PC-3 (cell line): ENCODE measurements at regions not wholly inside any gene's neighbourhood (a gene's known extent, or its start where the extent isn't known, plus 50 kb on each side); places are given as distances from the start of the nearest gene placed in this dataset.

Source experiments
- ATAC-seq: fragments of 200-7000 bp; cut with Tn5 transposase; 2 replicates; pipeline ENCODE4 v1.9.1; 2020; ENCODE audit warnings: mild to moderate bottlenecking, moderate library complexity
- BruUV-seq: library from RNA; stranded (reverse); fragments of 400-500 nt; replicated peaks from 2 replicates; lab custom pipeline; 2021; lab: Mats Ljungman, UMichigan
- CTCF ChIA-PET: fragments of 300-600 bp; sonication (Branson Sonifier 250); formaldehyde crosslinking; loops from one replicate; lab custom pipeline; 2022; ENCODE audit warnings: antibody characterized with exemption; lab: Charles Lee
- POLR2A ChIA-PET: fragments of 300-600 bp; sonication (Branson Sonifier 250); formaldehyde crosslinking; loops from one replicate; lab custom pipeline; 2022; ENCODE audit warnings: antibody characterized with exemption; ENCODE audit not compliant: unreplicated experiment; lab: Charles Lee
- DNase-seq: peaks from one replicate; pipeline ENCODE4 v3.0.0-alpha.2; 2015
- H2AFZ ChIP-seq: fragments of 300-600 bp; sonication (generic); 2 replicates; pipeline ENCODE4 v1.6.0; 2016; ENCODE audit warnings: antibody characterized with exemption, low read length
- H3F3A ChIP-seq: fragments of 300-600 bp; sonication (generic); one replicate; pipeline ENCODE4 v1.6.0; 2017; ENCODE audit warnings: antibody characterized with exemption, low read length, control low read depth, mild to moderate bottlenecking; ENCODE audit not compliant: unreplicated experiment
- H3K27ac ChIP-seq: fragments of 300-600 bp; sonication (generic); 2 replicates; pipeline ENCODE4 v1.5.1; 2016; ENCODE audit warnings: mild to moderate bottlenecking, low read length
- H3K27me3 ChIP-seq: fragments of 300-600 bp; sonication (generic); 2 replicates; pipeline ENCODE4 v1.6.1; 2016; ENCODE audit warnings: low read length, mixed read lengths
- H3K36me3 ChIP-seq: fragments of 300-600 bp; sonication (generic); 2 replicates; pipeline ENCODE4 v1.6.1; 2016; ENCODE audit warnings: low read depth, mixed run types, low read length, mixed read lengths
- H3K4me1 ChIP-seq: fragments of 300-600 bp; sonication (generic); 2 replicates; pipeline ENCODE4 v1.5.1; 2016; ENCODE audit warnings: low read length; ENCODE audit not compliant: insufficient read depth
- H3K4me2 ChIP-seq: fragments of 300-600 bp; sonication (generic); 2 replicates; pipeline ENCODE4 v1.6.0; 2016; ENCODE audit warnings: low read length
- H3K4me3 ChIP-seq: fragments of 300-600 bp; sonication (generic); 2 replicates; pipeline ENCODE4 v1.5.1; 2016; ENCODE audit warnings: mild to moderate bottlenecking, low read length, mixed read lengths
- H3K79me2 ChIP-seq: fragments of 300-600 bp; sonication (generic); 2 replicates; pipeline ENCODE4 v1.6.1; 2017; ENCODE audit warnings: low read length, mixed read lengths
- H3K9ac ChIP-seq: fragments of 300-600 bp; sonication (generic); 2 replicates; pipeline ENCODE4 v1.6.0; 2016; ENCODE audit warnings: mild to moderate bottlenecking, low read length
- H3K9me2 ChIP-seq: fragments of 300-600 bp; sonication (generic); replicated peaks from 2 replicates; pipeline ENCODE4 v1.6.1; 2016; ENCODE audit warnings: mixed run types, low read length, mixed read lengths
- H3K9me3 ChIP-seq: fragments of 300-600 bp; sonication (generic); 2 replicates; pipeline ENCODE4 v1.6.1; 2016; ENCODE audit warnings: low read length, mixed read lengths
- H4K20me1 ChIP-seq: fragments of 300-600 bp; sonication (generic); 2 replicates; pipeline ENCODE4 v1.6.1; 2016; ENCODE audit warnings: low read length, mixed read lengths
- EZH2 ChIP-seq: fragments of 300-600 bp; sonication (generic); IDR thresholded peaks from one replicate; pipeline ENCODE4 v1.6.1; 2017; ENCODE audit warnings: antibody characterized with exemption, mild to moderate bottlenecking, low read length; ENCODE audit not compliant: unreplicated experiment
- EZH2phosphoT487 ChIP-seq: fragments of 300-600 bp; sonication (generic); IDR thresholded peaks from 2 replicates; pipeline ENCODE4 v1.6.1; 2018; ENCODE audit warnings: mild to moderate bottlenecking, antibody characterized with exemption, low read length, borderline replicate concordance
- intact Hi-C: fragments of 100-400 bp; cut with micrococcal nuclease; formaldehyde crosslinking; loops from 2 replicates; pipeline ENCODE4 v1.9.0; 2023
- TF ChIP-seq, protein P1 (sequence below): fragments of 300-600 bp; sonication (generic); conservative IDR thresholded peaks from 2 replicates; pipeline ENCODE4 v1.5.1; 2017; ENCODE audit warnings: antibody characterized with exemption, low read depth, mild to moderate bottlenecking, low read length

DNA sequence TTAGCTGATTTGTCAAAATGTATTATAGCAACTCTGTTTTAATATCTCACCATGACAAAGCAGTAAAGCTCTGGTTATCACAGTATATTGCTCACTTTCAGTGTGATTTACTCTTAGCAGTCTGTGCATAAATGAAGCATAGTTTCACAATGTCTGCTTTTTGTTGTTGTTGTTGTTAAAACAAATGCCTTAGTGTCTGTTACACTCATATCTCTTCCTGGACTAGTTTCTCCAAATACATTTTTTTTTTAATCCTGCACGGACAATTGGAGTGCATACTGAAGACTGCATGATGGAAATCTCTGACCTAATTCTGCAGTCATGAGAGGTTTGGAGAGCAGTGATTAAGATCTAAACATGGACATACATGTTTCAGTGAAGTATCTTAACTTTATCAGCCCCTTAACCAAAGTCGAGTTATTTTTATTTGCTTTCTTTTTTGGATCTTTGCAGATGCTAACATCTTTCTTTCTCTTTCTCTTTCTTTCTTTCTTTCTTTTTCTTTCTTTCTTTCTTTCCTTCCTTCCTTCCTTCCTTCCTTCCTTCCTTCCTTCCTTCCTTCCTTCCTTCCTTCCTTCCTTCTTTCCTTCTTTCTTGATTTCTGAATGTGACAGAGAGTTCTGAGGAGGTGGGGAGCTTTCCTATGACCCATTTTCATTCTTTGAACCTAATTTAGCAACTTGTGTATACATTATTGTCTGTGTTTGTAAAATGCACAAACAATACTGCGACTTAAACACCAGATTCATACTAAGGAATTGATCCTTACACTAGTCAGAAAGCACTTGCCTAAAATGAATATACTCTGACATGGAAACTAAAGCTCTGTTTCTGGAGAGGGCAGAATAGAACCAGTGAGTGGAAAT is 161.5 kb upstream of the AGR3 start:
- Histone ChIP-seq H3K36me3 (no peaks in the 10 kb centered on the region), H3K4me3 (no peak overlapping the region), H3K4me1 (peaks cover 51% of the 10 kb centered on the region), H3K79me2 (no peaks in the 10 kb centered on the region), H3K4me2 (peak overlapping the region; percentile 39), H3K27me3 (no peaks in the 10 kb centered on the region), H4K20me1 (no peaks in the 10 kb centered on the region), H3F3A (peaks cover 4% of the 10 kb centered on the region), H2AFZ (peak overlapping the region; percentile 42; the same call in 1 of the 2 replicates), H3K27ac (peak overlapping the region; percentile 80), H3K9me2 (no peaks in the 10 kb centered on the region), H3K9me3 (no peaks in the 10 kb centered on the region), H3K9ac (peak overlapping the region; percentile 26)
- peak; percentile 23 for DNase-seq
- ChIA-PET CTCF (no interaction called here), POLR2A (interaction anchor here (0.6 kb wide), 1 partner anchor 255 kb away, joined by 3 read pairs; the partner anchor contains the start of gene AHR)
- TF ChIP-seq, protein P1, sequence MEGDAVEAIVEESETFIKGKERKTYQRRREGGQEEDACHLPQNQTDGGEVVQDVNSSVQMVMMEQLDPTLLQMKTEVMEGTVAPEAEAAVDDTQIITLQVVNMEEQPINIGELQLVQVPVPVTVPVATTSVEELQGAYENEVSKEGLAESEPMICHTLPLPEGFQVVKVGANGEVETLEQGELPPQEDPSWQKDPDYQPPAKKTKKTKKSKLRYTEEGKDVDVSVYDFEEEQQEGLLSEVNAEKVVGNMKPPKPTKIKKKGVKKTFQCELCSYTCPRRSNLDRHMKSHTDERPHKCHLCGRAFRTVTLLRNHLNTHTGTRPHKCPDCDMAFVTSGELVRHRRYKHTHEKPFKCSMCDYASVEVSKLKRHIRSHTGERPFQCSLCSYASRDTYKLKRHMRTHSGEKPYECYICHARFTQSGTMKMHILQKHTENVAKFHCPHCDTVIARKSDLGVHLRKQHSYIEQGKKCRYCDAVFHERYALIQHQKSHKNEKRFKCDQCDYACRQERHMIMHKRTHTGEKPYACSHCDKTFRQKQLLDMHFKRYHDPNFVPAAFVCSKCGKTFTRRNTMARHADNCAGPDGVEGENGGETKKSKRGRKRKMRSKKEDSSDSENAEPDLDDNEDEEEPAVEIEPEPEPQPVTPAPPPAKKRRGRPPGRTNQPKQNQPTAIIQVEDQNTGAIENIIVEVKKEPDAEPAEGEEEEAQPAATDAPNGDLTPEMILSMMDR, result no peak
- TF ChIP-seq EZH2, result no peak
- no peak for TF ChIP-seq EZH2phosphoT487
- BruUV-seq, result no TSS peak
- intact Hi-C loops, result loop anchor here (2.0 to 5.0 kb wide), 4 partner anchors 60 to 241 kb away; partner anchors contain the start of gene AGR2
- no peak for ATAC-seq

DNA sequence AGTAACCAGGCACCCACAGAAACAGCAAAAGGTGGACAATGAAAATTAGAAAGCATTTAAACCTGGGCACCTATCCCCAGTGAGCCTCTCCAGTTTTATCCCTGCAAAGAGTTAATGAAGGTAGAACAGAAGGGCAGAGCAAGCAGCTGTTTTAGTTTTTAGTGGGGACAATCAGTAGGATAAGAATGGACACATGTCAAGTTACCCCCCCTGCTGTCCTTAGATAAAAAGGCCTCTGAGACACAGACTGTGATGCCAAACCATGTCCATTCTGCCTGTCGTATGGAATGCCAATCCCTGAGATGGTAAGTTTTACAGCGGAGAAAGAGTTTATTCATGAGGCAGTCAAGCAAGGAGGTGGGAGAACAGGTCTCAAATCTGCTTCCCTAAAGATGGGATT is 162.6 kb upstream of the AGR3 start:
- no TSS peak for BruUV-seq
- POLR2A ChIA-PET, result no interaction called here
- no peak overlapping the region for H2AFZ ChIP-seq
- intact Hi-C loops, result loop anchor here (5.0 kb wide), 3 partner anchors 98 to 242 kb away; partner anchors contain the start of gene AGR2
- no peak overlapping the region for H3K4me2 ChIP-seq
- H3K79me2 ChIP-seq, result no peaks in the 10 kb centered on the region
- DNase-seq (no peak), ATAC-seq (no peak)
- no peak for TF ChIP-seq EZH2phosphoT487
- TF ChIP-seq, protein P1, result peak; percentile 19; the same call in 1 of the 2 replicates
- H3K4me1 ChIP-seq, result peaks cover 39% of the 10 kb centered on the region
- peaks cover 4% of the 10 kb centered on the region for H3F3A ChIP-seq
- H4K20me1 ChIP-seq, result no peaks in the 10 kb centered on the region
- H3K27ac ChIP-seq, result no peak overlapping the region
- H3K9ac ChIP-seq, result no peak overlapping the region
- H3K27me3 ChIP-seq, result no peaks in the 10 kb centered on the region
- H3K36me3 ChIP-seq, result no peaks in the 10 kb centered on the region
- H3K4me3 ChIP-seq, result no peak overlapping the region
- H3K9me3 ChIP-seq, result no peaks in the 10 kb centered on the region
- CTCF ChIA-PET, result no interaction called here
- no peaks in the 10 kb centered on the region for H3K9me2 ChIP-seq

DNA sequence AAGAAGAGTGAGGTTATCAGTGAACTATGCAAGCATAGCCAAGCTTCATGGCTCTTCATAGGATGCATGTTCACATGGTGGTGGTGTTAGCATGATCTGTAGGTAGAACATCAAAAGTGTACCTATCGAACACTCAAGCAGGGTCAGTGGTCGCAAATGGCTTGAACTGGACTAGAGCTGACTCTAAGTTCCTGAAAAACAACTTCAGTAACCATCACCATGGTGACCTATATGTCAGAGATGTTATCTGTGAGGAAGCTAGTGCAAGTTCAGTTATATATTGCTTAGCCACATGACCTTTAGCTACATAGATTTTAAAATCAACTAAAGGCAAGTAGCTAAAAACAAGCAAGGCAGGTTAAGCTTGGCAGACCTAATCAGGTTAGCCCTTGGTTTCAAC is 163.1 kb upstream of the AGR3 start:
- POLR2A ChIA-PET, result no interaction called here
- Histone ChIP-seq H3K9ac (no peak overlapping the region), H3K27ac (no peak overlapping the region), H3K9me2 (no peaks in the 10 kb centered on the region), H3F3A (peaks cover 4% of the 10 kb centered on the region), H3K79me2 (no peaks in the 10 kb centered on the region), H3K4me1 (peaks cover 35% of the 10 kb centered on the region), H4K20me1 (no peaks in the 10 kb centered on the region), H3K4me2 (no peak overlapping the region), H3K4me3 (no peak overlapping the region), H3K9me3 (no peaks in the 10 kb centered on the region), H3K36me3 (no peaks in the 10 kb centered on the region), H2AFZ (no peak overlapping the region), H3K27me3 (no peaks in the 10 kb centered on the region)
- TF ChIP-seq EZH2phosphoT487, result no peak
- TF ChIP-seq EZH2, result no peak
- TF ChIP-seq, protein P1, result no peak
- CTCF ChIA-PET, result no interaction called here
- intact Hi-C loops, result loop anchor here (5.0 kb wide), 3 partner anchors 97 to 243 kb away; partner anchors contain the start of gene AGR2
- no TSS peak for BruUV-seq
- no peak for ATAC-seq
- DNase-seq, result no peak
